LNCaP clone FGC (cell line): ENCODE measurements at regions not wholly inside any gene's neighbourhood (a gene's known extent, or its start where the extent isn't known, plus 50 kb on each side); places are given as distances from the start of the nearest gene placed in this dataset.

ENCODE experiments used
- DNase-seq: peaks from one replicate; pipeline ENCODE4 v3.0.0-alpha.2; 2011; ENCODE audit warnings: low read depth
- H3K4me3 ChIP-seq: 2 replicates; pipeline ENCODE4 v1.5.1; 2011; ENCODE audit warnings: mild to moderate bottlenecking, low read depth, low read length, control low read depth
- TF ChIP-seq, protein P1 (sequence below): IDR thresholded peaks from 2 replicates; pipeline ENCODE4 v1.5.1; 2012; ENCODE audit warnings: mild to moderate bottlenecking; ENCODE audit not compliant: control insufficient read depth, insufficient read depth; ENCODE audit errors: extremely low read depth

DNA sequence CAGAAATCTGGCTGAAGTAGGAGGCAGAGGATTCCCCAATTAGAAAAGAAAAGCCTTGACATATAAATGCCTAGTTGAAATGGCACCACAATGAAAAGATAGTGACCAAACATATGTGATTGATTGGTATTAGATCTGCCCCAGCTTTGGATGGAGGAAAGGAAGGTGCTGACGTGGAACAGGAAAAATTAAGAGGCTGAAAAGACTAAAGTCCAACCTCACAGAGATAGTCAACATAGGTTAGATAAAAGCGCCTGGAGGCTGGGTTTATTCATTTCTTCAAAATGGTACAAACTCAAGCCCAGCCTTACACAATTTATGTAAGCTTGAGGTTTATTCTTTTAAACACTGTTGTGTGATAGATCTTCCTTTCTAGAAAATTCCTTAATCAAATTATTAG lies 129.6 kb downstream of the RPS29 start:
- no peak for DNase-seq
- TF ChIP-seq, protein P1, sequence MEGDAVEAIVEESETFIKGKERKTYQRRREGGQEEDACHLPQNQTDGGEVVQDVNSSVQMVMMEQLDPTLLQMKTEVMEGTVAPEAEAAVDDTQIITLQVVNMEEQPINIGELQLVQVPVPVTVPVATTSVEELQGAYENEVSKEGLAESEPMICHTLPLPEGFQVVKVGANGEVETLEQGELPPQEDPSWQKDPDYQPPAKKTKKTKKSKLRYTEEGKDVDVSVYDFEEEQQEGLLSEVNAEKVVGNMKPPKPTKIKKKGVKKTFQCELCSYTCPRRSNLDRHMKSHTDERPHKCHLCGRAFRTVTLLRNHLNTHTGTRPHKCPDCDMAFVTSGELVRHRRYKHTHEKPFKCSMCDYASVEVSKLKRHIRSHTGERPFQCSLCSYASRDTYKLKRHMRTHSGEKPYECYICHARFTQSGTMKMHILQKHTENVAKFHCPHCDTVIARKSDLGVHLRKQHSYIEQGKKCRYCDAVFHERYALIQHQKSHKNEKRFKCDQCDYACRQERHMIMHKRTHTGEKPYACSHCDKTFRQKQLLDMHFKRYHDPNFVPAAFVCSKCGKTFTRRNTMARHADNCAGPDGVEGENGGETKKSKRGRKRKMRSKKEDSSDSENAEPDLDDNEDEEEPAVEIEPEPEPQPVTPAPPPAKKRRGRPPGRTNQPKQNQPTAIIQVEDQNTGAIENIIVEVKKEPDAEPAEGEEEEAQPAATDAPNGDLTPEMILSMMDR = no peak
- no peak overlapping the region for H3K4me3 ChIP-seq

DNA sequence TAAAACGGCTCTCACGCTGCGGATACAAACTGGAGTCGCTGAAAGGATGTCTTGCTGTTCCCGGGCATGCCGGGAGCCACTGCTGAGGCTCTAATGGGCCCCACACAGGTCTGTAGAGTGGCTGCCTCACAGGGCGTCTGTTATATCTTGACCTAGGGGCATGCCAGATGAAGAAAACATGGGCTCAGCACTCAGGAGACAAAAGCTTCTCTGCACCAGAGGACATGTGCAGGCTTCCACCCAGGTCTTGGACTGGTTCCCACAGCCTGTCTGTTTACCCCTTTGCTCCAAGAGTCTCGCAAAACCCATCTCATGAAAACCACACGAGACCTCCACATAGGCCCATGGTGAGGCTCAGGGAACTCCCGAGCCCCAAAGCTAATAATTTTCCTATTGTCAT lies 134.2 kb downstream of the RPS29 start:
- no peak for DNase-seq
- TF ChIP-seq, protein P1 = no peak
- H3K4me3 ChIP-seq = no peak overlapping the region

DNA sequence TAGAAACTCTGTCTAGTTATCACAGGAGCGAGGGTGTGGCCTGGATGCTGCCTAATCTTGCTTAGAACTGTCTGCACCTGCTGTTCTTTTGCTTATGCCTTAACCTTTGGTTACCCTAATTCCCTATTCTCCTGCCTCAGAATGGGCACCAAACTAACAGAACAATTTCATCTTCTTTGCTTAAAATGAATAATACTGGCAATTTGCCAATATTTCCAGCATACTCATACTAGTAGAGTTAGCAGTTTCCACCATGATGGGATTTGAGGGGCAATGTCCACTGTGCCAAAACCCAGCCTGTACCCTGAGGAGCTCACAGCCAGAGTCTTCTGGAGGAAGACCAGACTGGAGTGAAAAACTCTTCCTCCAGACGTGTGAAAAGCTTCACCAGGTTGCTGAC lies 136.4 kb downstream of the RPS29 start:
- DNase-seq = no peak
- H3K4me3 ChIP-seq = no peak overlapping the region
- TF ChIP-seq, protein P1 = no peak

DNA sequence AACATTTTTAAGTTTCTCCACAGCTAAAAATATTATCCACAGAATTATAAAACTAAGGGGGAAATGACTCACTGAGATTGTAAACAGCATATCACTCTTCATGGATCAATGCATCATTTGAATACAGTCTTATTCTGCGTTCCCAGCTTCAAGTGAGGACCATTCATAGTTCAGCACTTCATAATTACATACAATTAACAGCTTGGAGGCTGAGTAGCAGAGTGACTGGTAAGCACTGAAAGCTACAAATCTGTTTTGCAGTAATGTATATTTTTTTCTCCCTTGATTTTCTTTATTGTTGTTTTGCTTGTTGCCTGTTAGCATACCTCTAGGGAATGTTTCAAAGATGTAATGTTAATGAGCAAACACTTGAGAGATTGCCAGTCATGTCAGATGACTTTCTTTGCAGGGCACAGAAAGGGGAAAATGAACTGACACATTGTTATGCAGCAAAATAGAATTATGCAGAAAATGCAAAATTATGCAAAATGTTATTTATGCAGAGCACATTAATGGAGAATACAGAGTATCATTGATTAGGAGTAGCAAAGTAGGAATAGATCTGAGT lies 138.6 kb downstream of the RPS29 start:
- no peak overlapping the region for H3K4me3 ChIP-seq
- TF ChIP-seq, protein P1 = no peak
- no peak for DNase-seq

DNA sequence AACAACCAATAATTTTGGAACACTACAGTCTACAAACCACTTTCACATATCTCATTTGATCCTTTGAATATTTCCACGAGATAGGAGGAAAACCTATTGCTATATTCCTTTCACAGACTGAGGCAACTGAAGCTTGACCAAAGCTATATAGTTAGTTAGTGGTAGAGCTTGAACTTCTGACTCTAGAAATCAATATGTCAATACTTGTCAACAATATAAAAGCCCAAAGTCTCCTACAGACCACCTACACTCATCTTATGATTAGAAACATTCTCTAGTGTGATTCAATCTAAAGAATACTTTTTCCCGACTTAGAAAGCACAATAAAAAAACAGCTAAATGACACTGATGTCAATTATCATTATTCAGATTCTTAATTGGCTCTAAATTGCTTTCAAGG lies 139.4 kb downstream of the RPS29 start:
- TF ChIP-seq, protein P1 = no peak
- H3K4me3 ChIP-seq = no peak overlapping the region
- DNase-seq = no peak

DNA sequence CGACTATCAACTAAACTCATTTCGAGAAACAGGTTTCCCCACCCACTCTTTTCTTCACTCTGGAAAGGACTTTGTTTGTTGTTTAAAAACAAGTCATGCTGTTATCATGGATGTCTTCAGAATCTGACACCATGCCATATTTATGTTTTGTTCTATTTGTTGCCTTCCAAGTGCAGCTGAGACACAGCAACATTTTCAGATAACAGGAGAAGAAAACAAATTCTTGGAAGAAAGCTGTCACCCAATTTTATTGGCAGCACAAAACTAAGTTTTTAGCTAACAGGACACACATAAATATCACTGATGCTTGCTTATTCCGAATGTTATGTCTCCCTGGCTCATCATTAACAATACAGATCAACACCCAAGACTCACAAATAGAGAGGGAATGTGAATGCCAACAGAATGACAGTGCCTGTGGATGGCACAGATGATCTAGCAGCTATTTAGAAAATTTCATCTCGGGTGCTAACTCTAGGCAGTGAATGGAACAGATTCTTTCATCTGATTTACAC lies 147.9 kb downstream of the RPS29 start:
- TF ChIP-seq, protein P1 = no peak
- no peak for DNase-seq
- no peak overlapping the region for H3K4me3 ChIP-seq

DNA sequence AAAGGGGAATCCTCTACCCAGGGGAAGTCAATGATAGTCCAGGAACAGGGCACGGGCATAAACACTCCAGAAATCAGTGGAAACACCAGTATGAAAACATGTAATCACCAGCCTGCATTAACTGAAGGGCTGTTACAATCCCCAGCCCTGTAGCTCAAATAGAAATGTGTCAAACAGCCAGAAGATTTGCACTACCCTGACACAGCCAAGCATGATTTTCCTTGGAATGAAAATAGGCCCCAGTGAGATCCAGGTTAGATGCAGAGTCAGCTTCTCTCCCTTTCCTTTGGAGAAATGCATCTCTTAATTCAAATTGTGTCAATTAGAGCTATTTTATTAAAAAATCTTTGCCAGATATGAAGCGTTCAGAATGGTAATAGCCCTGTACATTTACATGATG lies 158.1 kb downstream of the RPS29 start:
- H3K4me3 ChIP-seq = no peak overlapping the region
- TF ChIP-seq, protein P1 = no peak
- DNase-seq = no peak
